Suprapubic skin (tissue), 4 donors: ENCODE measurements at regions not wholly inside any gene's neighbourhood (a gene's known extent, or its start where the extent isn't known, plus 50 kb on each side); places are given as distances from the start of the nearest gene placed in this dataset.

ENCODE experiments used
- CTCF ChIP-seq, 2 donors: fragments of 200-600 bp in 1 of 2; fragments of 450-650 bp in 1 of 2; sonication (generic) in 1 of 2; IDR thresholded peaks; one replicate each; pipeline ENCODE4 v1.5.1; 2016 to 2019; ENCODE audit warnings: antibody characterized with exemption in 2 of 2, mild to moderate bottlenecking in 1 of 2, moderate library complexity in 1 of 2
- EP300 ChIP-seq: sonication (generic); formaldehyde crosslinking; IDR thresholded peaks from one replicate; pipeline ENCODE4 v1.6.1; 2017; ENCODE audit warnings: antibody characterized with exemption
- POLR2A ChIP-seq, 2 donors: fragments of 450-650 bp; IDR thresholded peaks; one replicate each; pipeline ENCODE4 v1.6.1; 2017; ENCODE audit warnings: antibody characterized with exemption in 2 of 2, mild to moderate bottlenecking in 2 of 2, moderate library complexity in 2 of 2
- POLR2AphosphoS5 ChIP-seq, 3 donors: sonication (generic); formaldehyde crosslinking; IDR thresholded peaks; one replicate each; pipeline ENCODE4 v1.6.1; 2017; ENCODE audit warnings: antibody characterized with exemption in 3 of 3

- TF ChIP-seq POLR2AphosphoS5 (IDR thresholded peaks at IDR 0.05), result no peak
- no peak for TF ChIP-seq POLR2A (IDR thresholded peaks at IDR 0.05)
- no peak for TF ChIP-seq CTCF (IDR thresholded peaks at IDR 0.05)
- no peak for TF ChIP-seq EP300
Measured at GRCh38 chr11:101748572-101749344, 165.0 kb upstream of the TRPC6 start.
